ENCODE measurements at regions not wholly inside any gene's neighbourhood (a gene's known extent, or its start where the extent isn't known, plus 50 kb on each side); places are given as distances from the start of the nearest gene placed in this dataset.

GRCh38 chrY:15385178-15385577, 860.8 kb downstream of the NLGN4Y start:
- no peaks in the 10 kb centered on the region for H3K4me1 ChIP-seq (ENCODE audit: control insufficient read depth, extremely low read depth, insufficient read depth, low read length)
- H3K79me2 ChIP-seq (ENCODE audit: control insufficient read depth, insufficient read depth, low read length), result no peaks in the 10 kb centered on the region

DNA sequence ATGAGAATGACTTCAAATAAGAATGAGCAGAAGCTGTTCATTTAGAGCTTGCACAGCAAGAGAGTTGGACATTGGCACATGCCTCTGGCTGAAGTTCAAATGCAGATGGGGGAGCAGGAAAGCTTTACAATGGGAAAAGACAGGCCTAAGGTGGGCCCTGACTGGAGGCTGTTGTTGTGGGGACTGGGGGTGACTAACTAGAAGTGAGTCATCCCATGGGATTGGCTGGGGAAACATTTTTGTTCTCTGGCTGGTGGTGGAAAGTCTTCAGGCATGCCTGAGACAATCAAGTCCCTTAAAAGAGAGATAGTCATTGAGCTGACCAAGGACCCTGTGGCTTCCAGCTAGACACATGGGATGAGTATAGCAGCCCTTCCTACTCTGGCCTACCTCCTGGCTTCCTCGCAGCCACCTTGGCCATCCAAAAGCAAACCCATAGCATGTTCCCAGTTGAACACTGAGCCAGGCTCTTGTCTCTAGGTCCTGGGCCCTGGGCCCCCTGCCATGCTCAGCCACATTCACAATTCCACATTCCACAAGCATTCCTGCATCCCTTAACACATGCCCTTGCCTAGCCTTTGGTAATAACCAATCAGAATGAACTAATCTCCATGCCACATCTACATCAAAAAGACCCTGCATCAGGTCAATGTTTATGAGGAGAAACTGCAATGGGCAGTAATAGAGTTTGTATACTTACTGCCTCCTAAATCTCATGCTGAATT, 873.4 kb downstream of the NLGN4Y start:
- Histone ChIP-seq H2AFZ (ENCODE audit: low read length) (no peak overlapping the region), H3K4me1 (ENCODE audit: control insufficient read depth, extremely low read depth, insufficient read depth, low read length) (no peaks in the 10 kb centered on the region), H3K9me3 (ENCODE audit: control insufficient read depth, insufficient read depth, low read depth, low read length) (no peaks in the 10 kb centered on the region), H4K20me1 (ENCODE audit: control insufficient read depth, extremely low read depth, insufficient read depth, low read length) (no peaks in the 10 kb centered on the region), H3K9ac (ENCODE audit: insufficient read depth, low read length) (no peak overlapping the region), H3K36me3 (ENCODE audit: control insufficient read depth, insufficient read depth, low read length) (no peaks in the 10 kb centered on the region), H3K27me3 (ENCODE audit: control insufficient read depth, insufficient read depth, low read length) (no peaks in the 10 kb centered on the region), H3K4me2 (ENCODE audit: extremely low read depth, insufficient read depth, low read length) (no peak overlapping the region), H3K4me3 (replicated peaks in 1 of 4; ENCODE audit: control extremely low read depth in 1 of 4, insufficient read depth in 1 of 4, low read depth in 3 of 4, low read length in 4 of 4) (no peak overlapping the region), H3K79me2 (ENCODE audit: control insufficient read depth, insufficient read depth, low read length) (no peaks in the 10 kb centered on the region), H3K27ac (ENCODE audit: insufficient read depth, low read length) (no peak overlapping the region)
- TF ChIP-seq EZH2 (IDR thresholded peaks at IDR 0.05; ENCODE audit: low read length, missing control alignments), result no peak
- TF ChIP-seq, protein P1, sequence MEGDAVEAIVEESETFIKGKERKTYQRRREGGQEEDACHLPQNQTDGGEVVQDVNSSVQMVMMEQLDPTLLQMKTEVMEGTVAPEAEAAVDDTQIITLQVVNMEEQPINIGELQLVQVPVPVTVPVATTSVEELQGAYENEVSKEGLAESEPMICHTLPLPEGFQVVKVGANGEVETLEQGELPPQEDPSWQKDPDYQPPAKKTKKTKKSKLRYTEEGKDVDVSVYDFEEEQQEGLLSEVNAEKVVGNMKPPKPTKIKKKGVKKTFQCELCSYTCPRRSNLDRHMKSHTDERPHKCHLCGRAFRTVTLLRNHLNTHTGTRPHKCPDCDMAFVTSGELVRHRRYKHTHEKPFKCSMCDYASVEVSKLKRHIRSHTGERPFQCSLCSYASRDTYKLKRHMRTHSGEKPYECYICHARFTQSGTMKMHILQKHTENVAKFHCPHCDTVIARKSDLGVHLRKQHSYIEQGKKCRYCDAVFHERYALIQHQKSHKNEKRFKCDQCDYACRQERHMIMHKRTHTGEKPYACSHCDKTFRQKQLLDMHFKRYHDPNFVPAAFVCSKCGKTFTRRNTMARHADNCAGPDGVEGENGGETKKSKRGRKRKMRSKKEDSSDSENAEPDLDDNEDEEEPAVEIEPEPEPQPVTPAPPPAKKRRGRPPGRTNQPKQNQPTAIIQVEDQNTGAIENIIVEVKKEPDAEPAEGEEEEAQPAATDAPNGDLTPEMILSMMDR (conservative IDR thresholded peaks at IDR 0.05 in 1 of 2, IDR thresholded peaks at IDR 0.05 in 1 of 2; ENCODE audit: low read depth in 1 of 2, low read length in 2 of 2), result no peak
- DNase-seq (ENCODE audit: low read depth in 2 of 2), result no peak

More at GRCh38 chrY:15385178-15385577, 860.8 kb downstream of the NLGN4Y start:
- no peaks in the 10 kb centered on the region for H3K9me3 ChIP-seq (ENCODE audit: control insufficient read depth, insufficient read depth, low read depth, low read length)
- H3K36me3 ChIP-seq (ENCODE audit: control insufficient read depth, insufficient read depth, low read length), result no peaks in the 10 kb centered on the region
- no peak overlapping the region for H2AFZ ChIP-seq (ENCODE audit: low read length)
- DNase-seq (ENCODE audit: low read depth in 2 of 2), result no peak
- no peak overlapping the region for H3K4me3 ChIP-seq (replicated peaks in 1 of 4; ENCODE audit: control extremely low read depth in 1 of 4, insufficient read depth in 1 of 4, low read depth in 3 of 4, low read length in 4 of 4)
- TF ChIP-seq, protein P1 (conservative IDR thresholded peaks at IDR 0.05 in 1 of 2, IDR thresholded peaks at IDR 0.05 in 1 of 2; ENCODE audit: low read depth in 1 of 2, low read length in 2 of 2), result no peak
- no peak for TF ChIP-seq EZH2 (IDR thresholded peaks at IDR 0.05; ENCODE audit: low read length, missing control alignments)
- no peaks in the 10 kb centered on the region for H4K20me1 ChIP-seq (ENCODE audit: control insufficient read depth, extremely low read depth, insufficient read depth, low read length)
- no peak overlapping the region for H3K9ac ChIP-seq (ENCODE audit: insufficient read depth, low read length)
- no peak overlapping the region for H3K4me2 ChIP-seq (ENCODE audit: extremely low read depth, insufficient read depth, low read length)
- no peaks in the 10 kb centered on the region for H3K27me3 ChIP-seq (ENCODE audit: control insufficient read depth, insufficient read depth, low read length)
- H3K27ac ChIP-seq (ENCODE audit: insufficient read depth, low read length), result no peak overlapping the region

DNA sequence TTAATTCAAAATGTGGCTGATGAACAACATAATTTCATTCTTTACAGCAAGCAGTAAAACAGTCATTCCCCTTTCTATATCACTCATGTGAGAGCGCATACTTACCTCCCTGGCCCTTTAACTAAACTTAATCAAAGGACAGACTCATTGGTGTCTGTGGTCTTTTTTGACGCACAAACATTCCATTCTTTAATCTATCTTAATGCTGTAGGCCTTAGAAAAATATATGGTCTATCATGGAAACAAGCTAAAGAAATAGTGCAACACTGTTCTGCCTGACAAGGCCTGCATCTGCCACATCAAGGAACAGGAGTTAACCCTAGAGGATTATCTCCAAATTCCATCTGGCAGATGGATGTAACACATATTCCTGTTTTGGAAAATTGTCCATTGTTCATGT, 878.1 kb downstream of the NLGN4Y start:
- no peak overlapping the region for H3K4me3 ChIP-seq (replicated peaks in 1 of 4; ENCODE audit: control extremely low read depth in 1 of 4, insufficient read depth in 1 of 4, low read depth in 3 of 4, low read length in 4 of 4)
- H3K27ac ChIP-seq (ENCODE audit: insufficient read depth, low read length), result no peak overlapping the region
- DNase-seq (ENCODE audit: low read depth in 2 of 2), result peak in 1 of 2 donors; percentile 15
- no peaks in the 10 kb centered on the region for H4K20me1 ChIP-seq (ENCODE audit: control insufficient read depth, extremely low read depth, insufficient read depth, low read length)
- no peaks in the 10 kb centered on the region for H3K9me3 ChIP-seq (ENCODE audit: control insufficient read depth, insufficient read depth, low read depth, low read length)
- no peak overlapping the region for H3K9ac ChIP-seq (ENCODE audit: insufficient read depth, low read length)
- no peaks in the 10 kb centered on the region for H3K36me3 ChIP-seq (ENCODE audit: control insufficient read depth, insufficient read depth, low read length)
- no peaks in the 10 kb centered on the region for H3K27me3 ChIP-seq (ENCODE audit: control insufficient read depth, insufficient read depth, low read length)
- no peaks in the 10 kb centered on the region for H3K79me2 ChIP-seq (ENCODE audit: control insufficient read depth, insufficient read depth, low read length)
- H3K4me1 ChIP-seq (ENCODE audit: control insufficient read depth, extremely low read depth, insufficient read depth, low read length), result no peaks in the 10 kb centered on the region
- TF ChIP-seq, protein P1 (conservative IDR thresholded peaks at IDR 0.05 in 1 of 2, IDR thresholded peaks at IDR 0.05 in 1 of 2; ENCODE audit: low read depth in 1 of 2, low read length in 2 of 2), result no peak
- TF ChIP-seq EZH2 (IDR thresholded peaks at IDR 0.05; ENCODE audit: low read length, missing control alignments), result no peak
- H2AFZ ChIP-seq (ENCODE audit: low read length), result no peak overlapping the region
- no peak overlapping the region for H3K4me2 ChIP-seq (ENCODE audit: extremely low read depth, insufficient read depth, low read length)
